ENCODE measurements at regions not wholly inside any gene's neighbourhood (a gene's known extent, or its start where the extent isn't known, plus 50 kb on each side); places are given as distances from the start of the nearest gene placed in this dataset.

- intact Hi-C loops (cut with DNase I; ENCODE audit: low total_unique reads) = no loop called here
- Histone ChIP-seq H3K9me3 (no peaks in the 10 kb centered on the region), H3K27me3 (no peaks in the 10 kb centered on the region), H3K4me3 (no peak overlapping the region), H3K4me1 (no peaks in the 10 kb centered on the region), H3K27ac (no peak overlapping the region), H3K36me3 (ENCODE audit: low read depth, missing control alignments) (no peaks in the 10 kb centered on the region)
- no peak for DNase-seq
- TF ChIP-seq CTCF (IDR thresholded peaks at IDR 0.05) = no peak
- no peak for TF ChIP-seq POLR2A (IDR thresholded peaks at IDR 0.05)
- 95 to 97% methylated on average over 2 of the region's 2 CpGs for WGBS, 2 donors
Observed at GRCh38 chr12:78585132-78585531, 279.4 kb upstream of the SYT1 start.

GRCh38 chr12:78586790-78587189 lies 277.8 kb upstream of the SYT1 start:
- intact Hi-C loops (cut with DNase I; ENCODE audit: low total_unique reads) = no loop called here
- Histone ChIP-seq H3K36me3 (ENCODE audit: low read depth, missing control alignments) (no peaks in the 10 kb centered on the region), H3K4me3 (no peak overlapping the region), H3K27me3 (no peaks in the 10 kb centered on the region), H3K9me3 (no peaks in the 10 kb centered on the region), H3K4me1 (no peaks in the 10 kb centered on the region), H3K27ac (no peak overlapping the region)
- TF ChIP-seq POLR2A (IDR thresholded peaks at IDR 0.05) = no peak
- TF ChIP-seq CTCF (IDR thresholded peaks at IDR 0.05) = no peak
- WGBS, 2 donors = 100% methylated on average over 1 of the region's 1 CpG; no CpG with 5 or more reads in 1 of the 2 donors
- DNase-seq = no peak

- Histone ChIP-seq H3K27ac (no peak overlapping the region), H3K4me1 (no peaks in the 10 kb centered on the region), H3K36me3 (ENCODE audit: low read depth, missing control alignments) (no peaks in the 10 kb centered on the region), H3K4me3 (no peak overlapping the region), H3K9me3 (no peaks in the 10 kb centered on the region), H3K27me3 (no peaks in the 10 kb centered on the region)
- intact Hi-C loops (cut with DNase I; ENCODE audit: low total_unique reads) = no loop called here
- WGBS, 2 donors = 58 to 80% methylated on average over 3 of the region's 3 CpGs
- DNase-seq = no peak
- TF ChIP-seq CTCF (IDR thresholded peaks at IDR 0.05) = no peak
- TF ChIP-seq POLR2A (IDR thresholded peaks at IDR 0.05) = no peak
Observed at GRCh38 chr12:78599366-78599765, 265.2 kb upstream of the SYT1 start.

GRCh38 chr12:78600541-78600940 lies 264.0 kb upstream of the SYT1 start:
- WGBS, 2 donors = 90 to 100% methylated on average over 1 of the region's 1 CpG
- Histone ChIP-seq H3K36me3 (ENCODE audit: low read depth, missing control alignments) (no peaks in the 10 kb centered on the region), H3K4me1 (no peaks in the 10 kb centered on the region), H3K27ac (no peak overlapping the region), H3K27me3 (no peaks in the 10 kb centered on the region), H3K9me3 (no peaks in the 10 kb centered on the region), H3K4me3 (no peak overlapping the region)
- intact Hi-C loops (cut with DNase I; ENCODE audit: low total_unique reads) = no loop called here
- TF ChIP-seq CTCF (IDR thresholded peaks at IDR 0.05) (no peak), POLR2A (IDR thresholded peaks at IDR 0.05) (no peak)
- DNase-seq = no peak

- intact Hi-C loops (cut with DNase I; ENCODE audit: low total_unique reads) = no loop called here
- H3K27me3 ChIP-seq = no peaks in the 10 kb centered on the region
- DNase-seq = no peak
- TF ChIP-seq POLR2A (IDR thresholded peaks at IDR 0.05) (no peak), CTCF (IDR thresholded peaks at IDR 0.05) (no peak)
- H3K36me3 ChIP-seq (ENCODE audit: low read depth, missing control alignments) = no peaks in the 10 kb centered on the region
- no peak overlapping the region for H3K4me3 ChIP-seq
- H3K4me1 ChIP-seq = no peaks in the 10 kb centered on the region
- no peak overlapping the region for H3K27ac ChIP-seq
- H3K9me3 ChIP-seq = no peaks in the 10 kb centered on the region
Observed at GRCh38 chr12:78611504-78611903, 253.1 kb upstream of the SYT1 start.
